Femur (tissue), 1 donor: ENCODE measurements at regions not wholly inside any gene's neighbourhood (a gene's known extent, or its start where the extent isn't known, plus 50 kb on each side); places are given as distances from the start of the nearest gene placed in this dataset.

Experiments used
- DNase-seq: peaks from one replicate; pipeline ENCODE4 v3.0.0-alpha.2; 2017

GRCh38 chr13:80284290-80284689 lies 56.6 kb downstream of the SPRY2 start:
- DNase-seq: no peak

GRCh38 chr13:80278706-80279105 lies 62.2 kb downstream of the SPRY2 start:
- no peak for DNase-seq

GRCh38 chr13:80276371-80277289 lies 64.3 kb downstream of the SPRY2 start:
- DNase-seq: peak; percentile 36

GRCh38 chr13:80274643-80275042 lies 66.3 kb downstream of the SPRY2 start:
- no peak for DNase-seq

GRCh38 chr13:80273718-80274117 lies 67.2 kb downstream of the SPRY2 start:
- DNase-seq: no peak

- no peak for DNase-seq
These were observed 75.6 kb downstream of the SPRY2 start for GRCh38 chr13:80265348-80265747.

GRCh38 chr13:80263745-80264513 lies 77.0 kb downstream of the SPRY2 start:
- no peak for DNase-seq

- no peak for DNase-seq
These were observed 78.8 kb downstream of the SPRY2 start for GRCh38 chr13:80262051-80262695.

GRCh38 chr13:80259159-80259558 lies 81.8 kb downstream of the SPRY2 start:
- no peak for DNase-seq

- DNase-seq: no peak
These were observed 84.5 kb downstream of the SPRY2 start for GRCh38 chr13:80256352-80256932.

- no peak for DNase-seq
These were observed 85.0 kb downstream of the SPRY2 start for GRCh38 chr13:80255946-80256345.

- no peak for DNase-seq
These were observed 89.5 kb downstream of the SPRY2 start for GRCh38 chr13:80251403-80251802.

- no peak for DNase-seq
These were observed 90.6 kb downstream of the SPRY2 start for GRCh38 chr13:80250213-80250810.

- DNase-seq: no peak
These were observed 91.3 kb downstream of the SPRY2 start for GRCh38 chr13:80249516-80250212.

GRCh38 chr13:80245162-80245733 lies 95.7 kb downstream of the SPRY2 start:
- DNase-seq: no peak

GRCh38 chr13:80244574-80244973 lies 96.4 kb downstream of the SPRY2 start:
- no peak for DNase-seq

GRCh38 chr13:80242728-80243427 lies 98.0 kb downstream of the SPRY2 start:
- DNase-seq: no peak

- no peak for DNase-seq
These were observed 101.2 kb downstream of the SPRY2 start for GRCh38 chr13:80239571-80240255.

- no peak for DNase-seq
These were observed 101.8 kb downstream of the SPRY2 start for GRCh38 chr13:80239116-80239515.

- no peak for DNase-seq
These were observed 103.3 kb downstream of the SPRY2 start for GRCh38 chr13:80237646-80238045.

GRCh38 chr13:80235967-80236302 lies 105.0 kb downstream of the SPRY2 start:
- DNase-seq: no peak
